Spleen (tissue), 7 donors: ENCODE measurements at regions not wholly inside any gene's neighbourhood (a gene's known extent, or its start where the extent isn't known, plus 50 kb on each side); places are given as distances from the start of the nearest gene placed in this dataset.

Source experiments
- CTCF ChIP-seq, 11 experiments: fragments of 200-600 bp in 7 of 11; fragments of 450-650 bp in 4 of 11; sonication (generic) in 4 of 11; IDR thresholded peaks in 8 of 11; conservative IDR thresholded peaks in 3 of 11; 1 replicate in 7 of 11; 2 replicates in 4 of 11; pipeline versions ENCODE4 v1.4.0 to v1.8.0; 2016 to 2021; ENCODE audit warnings: antibody characterized with exemption in 11 of 11, inconsistent platforms in 4 of 11, mild to moderate bottlenecking in 1 of 11
- POLR2A ChIP-seq, 3 donors: fragments of 450-650 bp; IDR thresholded peaks; one replicate each; pipeline ENCODE4 v1.5.1; 2017; ENCODE audit warnings: antibody characterized with exemption in 3 of 3, mild to moderate bottlenecking in 1 of 3
- POLR2AphosphoS5 ChIP-seq, 3 donors: sonication (generic); formaldehyde crosslinking; IDR thresholded peaks; one replicate each; pipeline ENCODE4 v1.5.1; 2017; ENCODE audit warnings: antibody characterized with exemption in 3 of 3
- donor health status: DM: no; HTN: no; CAD: no; lungs with moderate emphysema.
- donor health status: DM: no; HTN: no; CAD: no.
- donor health status: DM: no; HTN: no; CAD: no.

- no peak for TF ChIP-seq CTCF (IDR thresholded peaks at IDR 0.05 in 8 of 11, conservative IDR thresholded peaks at IDR 0.05 in 3 of 11)
- TF ChIP-seq POLR2AphosphoS5 (IDR thresholded peaks at IDR 0.05), result no peak
- TF ChIP-seq POLR2A (IDR thresholded peaks at IDR 0.05), result no peak
Observed at GRCh38 chr7:108860615-108861014, 290.9 kb downstream of the DNAJB9 start.
